Panc1 (cell line): ENCODE measurements at regions not wholly inside any gene's neighbourhood (a gene's known extent, or its start where the extent isn't known, plus 50 kb on each side); places are given as distances from the start of the nearest gene placed in this dataset.

Experiments used
- POLR2AphosphoS5 ChIP-seq: IDR thresholded peaks from 2 replicates; pipeline ENCODE4 v1.6.1; 2012; ENCODE audit warnings: mild to moderate bottlenecking, low read depth, low read length, moderate library complexity
- REST ChIP-seq, 2 experiments: IDR thresholded peaks; 2 replicates each; pipeline ENCODE4 v1.6.1; 2011 to 2012; ENCODE audit warnings: low read depth in 2 of 2, control low read depth in 1 of 2, low read length in 1 of 2, mild to moderate bottlenecking in 1 of 2, moderate library complexity in 1 of 2; ENCODE audit not compliant: insufficient read depth in 1 of 2
- SIN3A ChIP-seq: IDR thresholded peaks from 2 replicates; pipeline ENCODE4 v1.6.1; 2012; ENCODE audit warnings: low read depth, mild to moderate bottlenecking, low read length, moderate library complexity, borderline replicate concordance; ENCODE audit not compliant: insufficient read depth
- TCF7L2 ChIP-seq: IDR thresholded peaks from 2 replicates; pipeline ENCODE4 v1.6.1; 2011; ENCODE audit warnings: mild to moderate bottlenecking, low read depth, low read length, inconsistent platforms
- TF ChIP-seq, protein P1 (sequence below): fragments of 450-650 bp; IDR thresholded peaks from 2 replicates; pipeline ENCODE4 v1.5.1; 2017; ENCODE audit warnings: mild to moderate bottlenecking

- TF ChIP-seq, protein P1, sequence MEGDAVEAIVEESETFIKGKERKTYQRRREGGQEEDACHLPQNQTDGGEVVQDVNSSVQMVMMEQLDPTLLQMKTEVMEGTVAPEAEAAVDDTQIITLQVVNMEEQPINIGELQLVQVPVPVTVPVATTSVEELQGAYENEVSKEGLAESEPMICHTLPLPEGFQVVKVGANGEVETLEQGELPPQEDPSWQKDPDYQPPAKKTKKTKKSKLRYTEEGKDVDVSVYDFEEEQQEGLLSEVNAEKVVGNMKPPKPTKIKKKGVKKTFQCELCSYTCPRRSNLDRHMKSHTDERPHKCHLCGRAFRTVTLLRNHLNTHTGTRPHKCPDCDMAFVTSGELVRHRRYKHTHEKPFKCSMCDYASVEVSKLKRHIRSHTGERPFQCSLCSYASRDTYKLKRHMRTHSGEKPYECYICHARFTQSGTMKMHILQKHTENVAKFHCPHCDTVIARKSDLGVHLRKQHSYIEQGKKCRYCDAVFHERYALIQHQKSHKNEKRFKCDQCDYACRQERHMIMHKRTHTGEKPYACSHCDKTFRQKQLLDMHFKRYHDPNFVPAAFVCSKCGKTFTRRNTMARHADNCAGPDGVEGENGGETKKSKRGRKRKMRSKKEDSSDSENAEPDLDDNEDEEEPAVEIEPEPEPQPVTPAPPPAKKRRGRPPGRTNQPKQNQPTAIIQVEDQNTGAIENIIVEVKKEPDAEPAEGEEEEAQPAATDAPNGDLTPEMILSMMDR, result no peak
- TF ChIP-seq POLR2AphosphoS5 (no peak), TCF7L2 (no peak), SIN3A (no peak), REST (IDR thresholded peaks at IDR 0.05; ENCODE audit: insufficient read depth in 1 of 2, low read depth in 2 of 2, low read length in 1 of 2) (no peak)
These were observed 226.6 kb downstream of the ETNK1 start for GRCh38 chr12:22851532-22851931.
